Lung (tissue), 11 donors: ENCODE measurements at regions not wholly inside any gene's neighbourhood (a gene's known extent, or its start where the extent isn't known, plus 50 kb on each side); places are given as distances from the start of the nearest gene placed in this dataset.
A peak's percentile ranks its signal among the peaks of the same experiment; 100 is the strongest.

ENCODE experiments used
- ATAC-seq: fragments of 200-7000 bp; cut with Tn5 transposase; one replicate; pipeline ENCODE4 v1.9.1; 2020; ENCODE audit warnings: moderate number of reproducible peaks; ENCODE audit not compliant: insufficient read depth, low FRiP score
- DNase-seq, 3 donors: peaks; one replicate each; pipeline ENCODE4 v3.0.0-alpha.2; 2013 to 2017
- H3K27ac ChIP-seq, 2 donors: one replicate each; pipeline ENCODE4 v1.5.1; 2013; ENCODE audit warnings: mild to moderate bottlenecking in 2 of 2, moderate library complexity in 2 of 2, control low read depth in 1 of 2, inconsistent platforms in 1 of 2, low read depth in 1 of 2, low read length in 1 of 2
- H3K27me3 ChIP-seq, 3 donors: one replicate each; pipeline ENCODE4 v1.5.1; 2013; ENCODE audit warnings: low read length in 2 of 3; ENCODE audit not compliant: control insufficient read depth in 3 of 3, insufficient read depth in 3 of 3
- H3K36me3 ChIP-seq, 4 donors: one replicate each; pipeline ENCODE4 v1.5.1; 2013; ENCODE audit warnings: low read length in 4 of 4, mild to moderate bottlenecking in 1 of 4, moderate library complexity in 1 of 4; ENCODE audit not compliant: control insufficient read depth in 4 of 4, insufficient read depth in 4 of 4
- H3K4me1 ChIP-seq, 5 donors: one replicate each; pipeline ENCODE4 v1.5.1; 2013; ENCODE audit warnings: low read length in 5 of 5, mild to moderate bottlenecking in 2 of 5, moderate library complexity in 1 of 5; ENCODE audit not compliant: control insufficient read depth in 5 of 5, insufficient read depth in 5 of 5
- H3K4me3 ChIP-seq: one replicate; pipeline ENCODE4 v1.5.1; 2013; ENCODE audit warnings: mild to moderate bottlenecking, control low read depth, moderate library complexity
- H3K9ac ChIP-seq, 2 donors: one replicate each; pipeline ENCODE4 v1.5.1; 2013; ENCODE audit warnings: low read length in 2 of 2, control low read depth in 1 of 2; ENCODE audit not compliant: insufficient read depth in 1 of 2
- H3K9me3 ChIP-seq, 4 donors: one replicate each; pipeline ENCODE4 v1.5.1; 2013; ENCODE audit warnings: low read length in 3 of 4, mild to moderate bottlenecking in 1 of 4, moderate library complexity in 1 of 4; ENCODE audit not compliant: control insufficient read depth in 4 of 4, insufficient read depth in 3 of 4
- WGBS, 2 donors: extraction: QIAGEN DNeasy Blood & Tissue Kit; methylation state at CpG; one replicate each; pipeline ENCODE4 v1.1.7; 2013; 5-methylcytosine and 5-hydroxymethylcytosine counted together
- TF ChIP-seq, protein P1 (sequence below): IDR thresholded peaks from 2 replicates; pipeline ENCODE4 v1.5.1; 2012; ENCODE audit warnings: mild to moderate bottlenecking; ENCODE audit errors: control extremely low read depth, extremely low read depth
- donor health status: control.
- donor health status: control.
- donor health status: Bipolar disorder and iron deficiency.
- donor health status: healthy.
- donor health status: DM: yes; HTN: yes; CAD: no.

DNA sequence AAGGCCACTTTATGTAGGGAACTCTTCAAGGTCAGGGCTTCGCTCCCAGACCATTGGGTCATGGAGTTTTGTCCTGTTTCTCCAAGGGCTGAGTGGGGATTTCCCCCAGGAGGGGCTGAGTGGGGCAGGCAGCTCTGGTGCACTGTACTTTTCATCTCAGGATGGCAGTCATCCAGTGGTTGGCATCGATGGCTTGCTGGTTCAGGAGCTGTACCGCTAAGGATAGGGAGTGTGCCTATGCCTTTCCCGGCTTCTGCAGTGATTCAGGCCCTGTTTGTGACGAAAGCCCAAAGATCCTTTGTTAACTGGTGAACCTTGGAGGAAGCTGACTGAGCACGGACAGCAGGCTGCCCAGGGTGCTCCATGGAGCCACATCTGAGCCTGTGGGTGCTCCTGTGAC is 100.1 kb upstream of the GADD45A start:
- Histone ChIP-seq H3K9me3 (no peaks in the 10 kb centered on the region), H3K4me3 (no peak overlapping the region), H3K9ac (no peak overlapping the region), H3K4me1 (peaks cover 0 to 18% (median 8%) of the 10 kb centered on the region in 5 donors), H3K36me3 (no peaks in the 10 kb centered on the region), H3K27me3 (no peaks in the 10 kb centered on the region), H3K27ac (no peak overlapping the region)
- no peak for DNase-seq
- no peak for ATAC-seq
- TF ChIP-seq, protein P1, sequence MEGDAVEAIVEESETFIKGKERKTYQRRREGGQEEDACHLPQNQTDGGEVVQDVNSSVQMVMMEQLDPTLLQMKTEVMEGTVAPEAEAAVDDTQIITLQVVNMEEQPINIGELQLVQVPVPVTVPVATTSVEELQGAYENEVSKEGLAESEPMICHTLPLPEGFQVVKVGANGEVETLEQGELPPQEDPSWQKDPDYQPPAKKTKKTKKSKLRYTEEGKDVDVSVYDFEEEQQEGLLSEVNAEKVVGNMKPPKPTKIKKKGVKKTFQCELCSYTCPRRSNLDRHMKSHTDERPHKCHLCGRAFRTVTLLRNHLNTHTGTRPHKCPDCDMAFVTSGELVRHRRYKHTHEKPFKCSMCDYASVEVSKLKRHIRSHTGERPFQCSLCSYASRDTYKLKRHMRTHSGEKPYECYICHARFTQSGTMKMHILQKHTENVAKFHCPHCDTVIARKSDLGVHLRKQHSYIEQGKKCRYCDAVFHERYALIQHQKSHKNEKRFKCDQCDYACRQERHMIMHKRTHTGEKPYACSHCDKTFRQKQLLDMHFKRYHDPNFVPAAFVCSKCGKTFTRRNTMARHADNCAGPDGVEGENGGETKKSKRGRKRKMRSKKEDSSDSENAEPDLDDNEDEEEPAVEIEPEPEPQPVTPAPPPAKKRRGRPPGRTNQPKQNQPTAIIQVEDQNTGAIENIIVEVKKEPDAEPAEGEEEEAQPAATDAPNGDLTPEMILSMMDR = no peak
- WGBS, 2 donors = 93 to 98% methylated on average over 6 of the region's 6 CpGs

DNA sequence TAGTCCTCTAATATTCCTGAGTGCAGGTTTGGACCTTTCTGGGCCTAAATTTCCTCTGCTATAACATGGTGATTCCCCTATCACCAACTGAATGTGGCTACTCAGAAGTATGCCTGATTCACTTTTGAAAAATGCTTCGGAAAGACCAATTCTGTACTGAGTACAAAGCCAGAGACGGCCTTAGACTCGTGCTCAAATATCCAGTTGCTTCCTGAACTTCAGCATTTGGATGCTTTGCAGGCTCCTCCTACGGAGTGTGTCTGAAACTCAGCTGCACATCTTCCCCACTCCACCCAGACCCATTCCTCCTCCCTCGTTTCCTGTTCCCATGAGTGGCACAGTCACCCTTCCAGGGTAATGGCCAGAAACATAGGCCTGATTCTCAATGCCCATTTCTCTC is 98.4 kb upstream of the GADD45A start:
- peaks cover 0 to 18% (median 8%) of the 10 kb centered on the region in 5 donors for H3K4me1 ChIP-seq
- TF ChIP-seq, protein P1 = no peak
- H3K9ac ChIP-seq = no peak overlapping the region
- no peak for ATAC-seq
- 57 to 91% methylated on average over 5 of the region's 5 CpGs for WGBS, 2 donors
- H3K9me3 ChIP-seq = no peaks in the 10 kb centered on the region
- H3K36me3 ChIP-seq = no peaks in the 10 kb centered on the region
- H3K27ac ChIP-seq = no peak overlapping the region
- H3K4me3 ChIP-seq = no peak overlapping the region
- no peak for DNase-seq
- no peaks in the 10 kb centered on the region for H3K27me3 ChIP-seq

DNA sequence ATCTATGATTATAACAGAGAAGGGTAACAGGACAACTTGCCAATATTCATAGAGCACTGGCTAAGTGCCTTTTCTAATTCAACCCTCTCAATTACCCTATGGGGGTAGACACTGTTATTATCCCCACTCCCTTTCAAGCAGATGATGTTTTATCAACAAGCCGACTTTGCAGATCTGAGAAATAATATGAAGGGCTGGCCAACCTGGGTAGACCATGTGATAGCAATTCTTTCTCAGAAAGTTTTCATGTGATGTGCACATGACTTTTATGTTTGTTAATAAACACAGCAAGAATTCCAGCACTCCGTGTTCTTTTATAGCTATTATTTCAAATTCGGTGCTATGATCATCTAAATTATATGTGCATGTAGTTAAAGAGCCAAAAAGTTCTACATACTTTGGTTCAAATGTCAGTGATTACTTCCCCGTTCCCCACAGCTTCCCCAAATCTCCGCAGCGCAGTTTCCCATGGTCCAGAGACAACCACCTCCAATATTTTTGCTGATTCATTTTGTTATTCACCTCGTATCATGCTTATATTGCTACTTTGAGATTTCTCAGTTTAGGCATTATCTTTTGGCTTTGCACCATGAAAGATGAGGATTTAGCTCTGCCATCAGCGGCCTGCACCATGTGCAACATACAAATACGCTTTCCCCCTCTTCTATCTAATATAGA is 96.7 kb upstream of the GADD45A start:
- no peak overlapping the region for H3K4me3 ChIP-seq
- no peaks in the 10 kb centered on the region for H3K36me3 ChIP-seq
- WGBS, 2 donors = 51 to 64% methylated on average over 9 of the region's 9 CpGs
- peak in 1 of 3 donors; percentile 46 for DNase-seq
- peak overlapping the region in 1 of 2 donors; percentile 44 for H3K9ac ChIP-seq
- H3K4me1 ChIP-seq = peaks cover 0 to 13% (median 8%) of the 10 kb centered on the region in 5 donors
- H3K9me3 ChIP-seq = no peaks in the 10 kb centered on the region
- ATAC-seq = no peak
- H3K27me3 ChIP-seq = no peaks in the 10 kb centered on the region
- TF ChIP-seq, protein P1 = no peak
- H3K27ac ChIP-seq = no peak overlapping the region
